Vagina (tissue), 2 donors: ENCODE measurements at regions not wholly inside any gene's neighbourhood (a gene's known extent, or its start where the extent isn't known, plus 50 kb on each side); places are given as distances from the start of the nearest gene placed in this dataset.

ENCODE experiments used
- POLR2A ChIP-seq, 2 donors: fragments of 450-650 bp; IDR thresholded peaks; one replicate each; pipeline ENCODE4 v1.6.1; 2017; ENCODE audit warnings: antibody characterized with exemption in 2 of 2, mild to moderate bottlenecking in 2 of 2, moderate library complexity in 2 of 2
- TF ChIP-seq, protein P1 (sequence below), 3 experiments: fragments of 450-650 bp in 2 of 3; fragments of 200-600 bp in 1 of 3; sonication (generic) in 1 of 3; IDR thresholded peaks; one replicate each; pipeline ENCODE4 v1.5.1; 2017 to 2019; ENCODE audit warnings: antibody characterized with exemption in 3 of 3, mild to moderate bottlenecking in 2 of 3, moderate library complexity in 2 of 3

DNA sequence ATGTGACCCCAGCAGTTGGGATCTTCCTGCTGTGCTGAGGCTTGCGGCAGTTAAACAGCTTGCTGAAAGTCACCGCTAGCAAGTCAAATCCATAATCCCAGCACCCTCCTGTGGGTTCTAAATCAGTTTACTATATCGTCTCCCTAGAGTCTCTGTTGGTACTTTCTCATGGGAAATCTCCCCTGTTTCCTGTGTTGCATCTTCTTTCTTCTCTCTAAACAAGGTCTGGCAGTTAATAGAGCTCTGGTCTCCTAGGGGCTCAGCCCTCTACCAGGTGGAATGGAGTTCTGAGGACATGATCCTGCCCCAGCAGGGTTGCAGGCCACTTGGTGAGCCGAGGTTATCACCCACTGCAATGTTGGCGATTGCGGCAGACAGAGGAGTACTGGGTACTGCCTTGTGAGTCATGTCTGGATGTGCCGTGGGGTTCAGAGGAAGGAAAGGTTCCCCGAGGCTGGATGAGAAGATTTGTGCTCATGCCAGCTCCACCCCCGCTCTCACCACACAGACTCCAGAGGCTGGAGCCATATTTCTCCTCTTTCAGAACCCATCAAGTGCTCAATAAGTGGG is 59.4 kb upstream of the SIX2 start:
- TF ChIP-seq, protein P1, sequence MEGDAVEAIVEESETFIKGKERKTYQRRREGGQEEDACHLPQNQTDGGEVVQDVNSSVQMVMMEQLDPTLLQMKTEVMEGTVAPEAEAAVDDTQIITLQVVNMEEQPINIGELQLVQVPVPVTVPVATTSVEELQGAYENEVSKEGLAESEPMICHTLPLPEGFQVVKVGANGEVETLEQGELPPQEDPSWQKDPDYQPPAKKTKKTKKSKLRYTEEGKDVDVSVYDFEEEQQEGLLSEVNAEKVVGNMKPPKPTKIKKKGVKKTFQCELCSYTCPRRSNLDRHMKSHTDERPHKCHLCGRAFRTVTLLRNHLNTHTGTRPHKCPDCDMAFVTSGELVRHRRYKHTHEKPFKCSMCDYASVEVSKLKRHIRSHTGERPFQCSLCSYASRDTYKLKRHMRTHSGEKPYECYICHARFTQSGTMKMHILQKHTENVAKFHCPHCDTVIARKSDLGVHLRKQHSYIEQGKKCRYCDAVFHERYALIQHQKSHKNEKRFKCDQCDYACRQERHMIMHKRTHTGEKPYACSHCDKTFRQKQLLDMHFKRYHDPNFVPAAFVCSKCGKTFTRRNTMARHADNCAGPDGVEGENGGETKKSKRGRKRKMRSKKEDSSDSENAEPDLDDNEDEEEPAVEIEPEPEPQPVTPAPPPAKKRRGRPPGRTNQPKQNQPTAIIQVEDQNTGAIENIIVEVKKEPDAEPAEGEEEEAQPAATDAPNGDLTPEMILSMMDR (IDR thresholded peaks at IDR 0.05) = no peak
- no peak for TF ChIP-seq POLR2A (IDR thresholded peaks at IDR 0.05)
